HFFc6 (cell line): ENCODE measurements at regions not wholly inside any gene's neighbourhood (a gene's known extent, or its start where the extent isn't known, plus 50 kb on each side); places are given as distances from the start of the nearest gene placed in this dataset.
"Not testable (repeated sequence)": the region's sequence is repeated elsewhere in the genome, so short reads cannot be mapped to it uniquely, and the experiment has no call there.

Experiments
- DNase-seq: peaks from one replicate; pipeline ENCODE4 v3.0.0-alpha.2; 2018
- H3K27ac Mint-ChIP-seq: 2 replicates; pipeline ENCODE4 v1.8.0; 2020; ENCODE audit warnings: mild to moderate bottlenecking, mixed read lengths
- H3K27me3 Mint-ChIP-seq: 2 replicates; pipeline ENCODE4 v1.8.0; 2021; ENCODE audit warnings: mild to moderate bottlenecking, moderate library complexity, mixed read lengths; ENCODE audit not compliant: insufficient read depth
- H3K36me3 Mint-ChIP-seq: 2 replicates; pipeline ENCODE4 v1.8.0; 2021; ENCODE audit warnings: low read depth, mixed read lengths
- H3K4me1 Mint-ChIP-seq: 2 replicates; pipeline ENCODE4 v1.8.0; 2020; ENCODE audit warnings: low read depth, mixed read lengths
- H3K4me3 Mint-ChIP-seq: 2 replicates; pipeline ENCODE4 v1.8.0; 2020; ENCODE audit warnings: mild to moderate bottlenecking, moderate library complexity, mixed read lengths
- H3K9me3 Mint-ChIP-seq: 2 replicates; pipeline ENCODE4 v1.8.0; 2020; ENCODE audit warnings: mild to moderate bottlenecking, mixed read lengths
- CTCF ChIP-seq: fragments of 200-600 bp; sonication (generic); IDR thresholded peaks from 2 replicates; pipeline ENCODE4 v1.5.0; 2021; ENCODE audit warnings: antibody characterized with exemption, mild to moderate bottlenecking

- no peak for TF ChIP-seq CTCF
- no peak for DNase-seq
- no peak overlapping the region for H3K27ac Mint-ChIP-seq
These were observed 376.1 kb downstream of the DLEU7 start for GRCh38 chr13:50467156-50468110.

GRCh38 chr13:50468849-50469669 lies 374.4 kb downstream of the DLEU7 start:
- no peak for TF ChIP-seq CTCF
- H3K27ac Mint-ChIP-seq = no peak overlapping the region
- no peak overlapping the region for H3K4me3 Mint-ChIP-seq
- DNase-seq = no peak
- H3K36me3 Mint-ChIP-seq = no peaks in the 10 kb centered on the region
- no peaks in the 10 kb centered on the region for H3K9me3 Mint-ChIP-seq
- peaks cover 4% of the 10 kb centered on the region for H3K27me3 Mint-ChIP-seq
- H3K4me1 Mint-ChIP-seq = no peaks in the 10 kb centered on the region

More at GRCh38 chr13:50467156-50468110, 376.1 kb downstream of the DLEU7 start:
- Mint-ChIP-seq H3K36me3 (no peaks in the 10 kb centered on the region), H3K9me3 (no peaks in the 10 kb centered on the region), H3K4me3 (no peak overlapping the region), H3K4me1 (no peaks in the 10 kb centered on the region), H3K27me3 (peaks cover 12% of the 10 kb centered on the region)

- H3K27me3 Mint-ChIP-seq, H3K4me1 Mint-ChIP-seq: not testable (repeated sequence)
These were observed 370.4 kb downstream of the DLEU7 start for GRCh38 chr13:50473050-50473449.

GRCh38 chr13:50474088-50474662 lies 369.3 kb downstream of the DLEU7 start:
- H3K36me3 Mint-ChIP-seq = no peaks in the 10 kb centered on the region
- DNase-seq = no peak
- H3K27ac Mint-ChIP-seq = no peak overlapping the region
- H3K4me3 Mint-ChIP-seq = no peak overlapping the region
- H3K27me3 Mint-ChIP-seq = peaks cover 5% of the 10 kb centered on the region; the same call in 1 of the 2 replicates
- no peaks in the 10 kb centered on the region for H3K4me1 Mint-ChIP-seq
- no peak for TF ChIP-seq CTCF
- H3K9me3 Mint-ChIP-seq = no peaks in the 10 kb centered on the region

More at GRCh38 chr13:50473050-50473449, 370.4 kb downstream of the DLEU7 start:
- H3K9me3 Mint-ChIP-seq, H3K36me3 Mint-ChIP-seq, H3K27ac Mint-ChIP-seq, H3K4me3 Mint-ChIP-seq, DNase-seq: not testable (repeated sequence)

GRCh38 chr13:50476577-50477285 lies 366.8 kb downstream of the DLEU7 start:
- no peak overlapping the region for H3K27ac Mint-ChIP-seq
- no peak overlapping the region for H3K4me3 Mint-ChIP-seq
- H3K4me1 Mint-ChIP-seq = no peaks in the 10 kb centered on the region
- TF ChIP-seq CTCF = no peak
- no peak for DNase-seq
- H3K27me3 Mint-ChIP-seq = peaks cover 8% of the 10 kb centered on the region
- no peaks in the 10 kb centered on the region for H3K9me3 Mint-ChIP-seq
- H3K36me3 Mint-ChIP-seq = no peaks in the 10 kb centered on the region
